CD4-positive, alpha-beta T cell (primary cell): ENCODE measurements at regions not wholly inside any gene's neighbourhood (a gene's known extent, or its start where the extent isn't known, plus 50 kb on each side); places are given as distances from the start of the nearest gene placed in this dataset.

Experiments used
- ATAC-seq: fragments of 200-7000 bp; cut with Tn5 transposase; one replicate; pipeline ENCODE4 v1.10.0; 2022; ENCODE audit warnings: mild to moderate bottlenecking; ENCODE audit not compliant: poor library complexity
- CTCF ChIA-PET: fragments of 350-600 bp; sonication (Branson Sonifier 250); formaldehyde crosslinking; loops from one replicate; lab custom pipeline; 2021; ENCODE audit warnings: antibody characterized with exemption, inconsistent platforms; lab: Charles Lee
- POLR2A ChIA-PET: fragments of 350-600 bp; sonication (Branson Sonifier 250); formaldehyde crosslinking; loops from one replicate; lab custom pipeline; 2021; ENCODE audit warnings: antibody characterized with exemption, inconsistent platforms; lab: Charles Lee
- DNase-seq, 14 experiments: peaks; one replicate each; pipeline ENCODE4 v3.0.0-alpha.2; 2013 to 2020; ENCODE audit warnings: mixed read lengths in 2 of 14
- H3K27ac ChIP-seq, 2 donors: one replicate each; pipeline versions ENCODE4 v1.5.1 to v1.7.0; 2013; ENCODE audit warnings: low read length in 2 of 2, low read depth in 1 of 2, mild to moderate bottlenecking in 1 of 2
- H3K27me3 ChIP-seq, 2 experiments: 1 replicate in 1 of 2; 2 replicates in 1 of 2; pipeline versions ENCODE4 v1.6.1 to v1.7.0; 2013; ENCODE audit warnings: low read length in 2 of 2, control low read depth in 1 of 2, mild to moderate bottlenecking in 1 of 2, moderate library complexity in 1 of 2; ENCODE audit not compliant: insufficient read depth in 2 of 2, control insufficient read depth in 1 of 2
- H3K36me3 ChIP-seq: one replicate; pipeline ENCODE4 v1.6.1; 2013; ENCODE audit warnings: low read length, control low read depth; ENCODE audit not compliant: insufficient read depth
- H3K4me1 ChIP-seq: one replicate; pipeline ENCODE4 v1.6.1; 2013; ENCODE audit warnings: low read length, control low read depth; ENCODE audit not compliant: insufficient read depth
- H3K4me3 ChIP-seq: one replicate; pipeline ENCODE4 v1.5.1; 2013; ENCODE audit warnings: mild to moderate bottlenecking, low read length, moderate library complexity
- H3K9me3 ChIP-seq, 2 experiments: 1 replicate in 1 of 2; 2 replicates in 1 of 2; pipeline versions ENCODE4 v1.6.1 to v1.7.0; 2013; ENCODE audit warnings: low read length in 2 of 2, mild to moderate bottlenecking in 2 of 2, control low read depth in 1 of 2, moderate library complexity in 1 of 2; ENCODE audit not compliant: control insufficient read depth in 1 of 2, insufficient read depth in 1 of 2
- H3K27ac Mint-ChIP-seq: one replicate; pipeline ENCODE4 v1.8.0; 2020; ENCODE audit warnings: mixed read lengths
- H3K27me3 Mint-ChIP-seq: one replicate; pipeline ENCODE4 v1.8.0; 2021; ENCODE audit warnings: mixed read lengths
- H3K36me3 Mint-ChIP-seq: one replicate; pipeline ENCODE4 v1.8.0; 2021; ENCODE audit warnings: low read depth, mixed read lengths
- H3K4me1 Mint-ChIP-seq: one replicate; pipeline ENCODE4 v1.8.0; 2021; ENCODE audit warnings: low read depth, mixed read lengths
- H3K4me3 Mint-ChIP-seq: one replicate; pipeline ENCODE4 v1.8.0; 2020; ENCODE audit warnings: mild to moderate bottlenecking, mixed read lengths
- H3K9me3 Mint-ChIP-seq: one replicate; pipeline ENCODE4 v1.8.0; 2020; ENCODE audit warnings: mixed read lengths
- intact Hi-C, 2 experiments: fragments of 100-400 bp; cut with DNase I in 1 of 2; cut with micrococcal nuclease in 1 of 2; formaldehyde crosslinking; loops; one replicate each; pipeline versions ENCODE4 v1.15.1 to v1.9.0; 2023 to 2025; cut with DNase I, micrococcal nuclease
- TF ChIP-seq, protein P1 (sequence below): fragments of 200-600 bp; IDR thresholded peaks from one replicate; pipeline ENCODE4 v1.8.0; 2022; ENCODE audit warnings: antibody characterized with exemption, mild to moderate bottlenecking

DNA sequence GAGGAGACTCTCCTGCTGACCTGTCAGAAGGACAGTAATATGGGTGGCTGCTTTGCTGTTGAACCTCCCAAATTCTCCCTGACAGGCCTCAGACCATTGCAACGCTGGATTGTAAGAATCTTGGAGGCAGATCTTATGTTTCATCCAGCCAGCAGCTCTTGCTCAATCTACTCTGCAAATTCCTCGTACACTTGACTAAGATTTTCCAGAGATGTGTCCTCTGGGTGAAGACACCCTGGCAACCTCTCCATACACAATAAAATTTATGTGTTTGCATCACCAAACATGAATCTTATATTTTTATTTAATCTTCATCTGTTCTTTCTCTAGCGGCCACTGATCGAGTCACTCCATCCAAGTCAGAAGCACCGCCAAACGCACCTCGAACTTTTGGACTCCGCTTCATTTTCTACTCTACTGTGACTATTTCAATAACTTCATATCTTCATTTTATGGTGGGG is 623.1 kb downstream of the ACTR3B start:
- Mint-ChIP-seq H3K36me3 (no peaks in the 10 kb centered on the region), H3K9me3 (peaks cover 2% of the 10 kb centered on the region), H3K4me3 (no peak overlapping the region), H3K27ac (no peak overlapping the region), H3K4me1 (no peaks in the 10 kb centered on the region), H3K27me3 (peaks cover 4% of the 10 kb centered on the region)
- CTCF ChIA-PET, result no interaction called here
- Histone ChIP-seq H3K4me3 (no peak overlapping the region), H3K36me3 (no peaks in the 10 kb centered on the region), H3K9me3 (peaks cover 0 to 8% of the 10 kb centered on the region in 2 experiments), H3K4me1 (no peaks in the 10 kb centered on the region), H3K27me3 (no peaks in the 10 kb centered on the region), H3K27ac (no peak overlapping the region)
- POLR2A ChIA-PET, result no interaction called here
- no peak for DNase-seq
- TF ChIP-seq, protein P1, sequence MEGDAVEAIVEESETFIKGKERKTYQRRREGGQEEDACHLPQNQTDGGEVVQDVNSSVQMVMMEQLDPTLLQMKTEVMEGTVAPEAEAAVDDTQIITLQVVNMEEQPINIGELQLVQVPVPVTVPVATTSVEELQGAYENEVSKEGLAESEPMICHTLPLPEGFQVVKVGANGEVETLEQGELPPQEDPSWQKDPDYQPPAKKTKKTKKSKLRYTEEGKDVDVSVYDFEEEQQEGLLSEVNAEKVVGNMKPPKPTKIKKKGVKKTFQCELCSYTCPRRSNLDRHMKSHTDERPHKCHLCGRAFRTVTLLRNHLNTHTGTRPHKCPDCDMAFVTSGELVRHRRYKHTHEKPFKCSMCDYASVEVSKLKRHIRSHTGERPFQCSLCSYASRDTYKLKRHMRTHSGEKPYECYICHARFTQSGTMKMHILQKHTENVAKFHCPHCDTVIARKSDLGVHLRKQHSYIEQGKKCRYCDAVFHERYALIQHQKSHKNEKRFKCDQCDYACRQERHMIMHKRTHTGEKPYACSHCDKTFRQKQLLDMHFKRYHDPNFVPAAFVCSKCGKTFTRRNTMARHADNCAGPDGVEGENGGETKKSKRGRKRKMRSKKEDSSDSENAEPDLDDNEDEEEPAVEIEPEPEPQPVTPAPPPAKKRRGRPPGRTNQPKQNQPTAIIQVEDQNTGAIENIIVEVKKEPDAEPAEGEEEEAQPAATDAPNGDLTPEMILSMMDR, result no peak
- intact Hi-C loops, result no loop called here
- no peak for ATAC-seq

DNA sequence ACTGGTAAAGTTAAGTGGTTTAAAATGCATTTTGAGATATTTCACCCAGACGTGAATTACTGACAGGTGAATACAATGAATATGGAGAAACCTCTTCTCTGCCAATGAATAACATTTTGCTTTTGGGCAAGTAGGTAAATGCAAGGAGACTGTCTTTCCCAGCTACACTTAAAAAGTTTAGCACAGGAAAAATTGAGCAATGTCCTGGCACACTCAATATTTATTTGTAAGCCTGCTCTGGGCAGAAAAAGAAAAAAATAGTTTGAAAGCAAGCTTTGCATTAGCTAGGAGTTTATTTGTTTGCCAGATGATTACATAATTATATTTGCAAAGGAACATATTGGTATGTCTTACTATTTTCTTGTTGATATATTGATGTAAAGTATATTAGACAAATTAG is 624.2 kb downstream of the ACTR3B start:
- Mint-ChIP-seq H3K4me3 (no peak overlapping the region), H3K4me1 (no peaks in the 10 kb centered on the region), H3K27me3 (peaks cover 4% of the 10 kb centered on the region), H3K9me3 (peaks cover 4% of the 10 kb centered on the region), H3K27ac (no peak overlapping the region), H3K36me3 (no peaks in the 10 kb centered on the region)
- peaks cover 0 to 12% of the 10 kb centered on the region in 2 experiments for H3K9me3 ChIP-seq
- CTCF ChIA-PET, result no interaction called here
- no peak overlapping the region for H3K27ac ChIP-seq
- DNase-seq, result no peak
- H3K4me3 ChIP-seq, result no peak overlapping the region
- TF ChIP-seq, protein P1, result no peak
- no peak for ATAC-seq
- no peaks in the 10 kb centered on the region for H3K4me1 ChIP-seq
- intact Hi-C loops, result no loop called here
- H3K36me3 ChIP-seq, result no peaks in the 10 kb centered on the region
- POLR2A ChIA-PET, result no interaction called here
- no peaks in the 10 kb centered on the region for H3K27me3 ChIP-seq

DNA sequence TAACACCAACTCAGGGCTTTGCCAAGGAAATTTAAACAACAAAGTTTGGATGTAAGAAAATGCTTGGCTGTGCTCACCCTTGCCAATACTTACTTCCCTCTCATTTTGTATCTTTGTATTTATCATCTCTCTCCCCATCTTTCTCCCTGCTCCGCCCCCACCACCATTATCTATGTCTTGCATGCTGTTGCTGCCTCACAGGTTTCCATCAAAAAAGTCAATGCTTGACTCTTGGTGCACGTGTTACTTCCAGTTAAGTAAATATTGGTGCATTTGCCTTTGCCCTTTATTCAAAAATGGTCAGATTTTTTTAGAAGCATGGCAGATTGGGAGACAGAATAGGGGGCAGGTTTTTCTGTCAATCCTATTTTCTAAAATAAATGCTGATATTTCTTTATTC is 626.0 kb downstream of the ACTR3B start:
- no peak for ATAC-seq

More for the DNA sequence above, 626.0 kb downstream of the ACTR3B start:
- intact Hi-C loops, result no loop called here
- Mint-ChIP-seq H3K4me3 (no peak overlapping the region), H3K4me1 (no peaks in the 10 kb centered on the region), H3K36me3 (no peaks in the 10 kb centered on the region), H3K27ac (no peak overlapping the region), H3K27me3 (peaks cover 4% of the 10 kb centered on the region), H3K9me3 (peaks cover 7% of the 10 kb centered on the region)
- Histone ChIP-seq H3K9me3 (peaks cover 0 to 13% of the 10 kb centered on the region in 2 experiments), H3K27ac (no peak overlapping the region), H3K4me3 (no peak overlapping the region), H3K4me1 (no peaks in the 10 kb centered on the region), H3K27me3 (no peaks in the 10 kb centered on the region), H3K36me3 (no peaks in the 10 kb centered on the region)
- DNase-seq, result no peak
- ChIA-PET CTCF (no interaction called here), POLR2A (no interaction called here)
- TF ChIP-seq, protein P1, result no peak
